ENCODE measurements at regions not wholly inside any gene's neighbourhood (a gene's known extent, or its start where the extent isn't known, plus 50 kb on each side); places are given as distances from the start of the nearest gene placed in this dataset.

- TF ChIP-seq EZH2phosphoT487 (IDR thresholded peaks at IDR 0.05; ENCODE audit: insufficient read depth, low read depth) (no peak), EZH2 (IDR thresholded peaks at IDR 0.05; ENCODE audit: insufficient read depth, poor library complexity, severe bottlenecking) (no peak)
Observed at GRCh38 chr5:3220638-3221288, 374.9 kb upstream of the IRX1 start.

Measured in GM23248 (cell line).